MM.1S (cell line): ENCODE measurements at regions not wholly inside any gene's neighbourhood (a gene's known extent, or its start where the extent isn't known, plus 50 kb on each side); places are given as distances from the start of the nearest gene placed in this dataset.

ENCODE experiments used
- CTCF ChIP-seq: fragments of 300-600 bp; sonication (generic); IDR thresholded peaks from 2 replicates; pipeline ENCODE4 v1.5.1; 2016; ENCODE audit warnings: antibody characterized with exemption, low read length, mixed read lengths
- EZH2 ChIP-seq: fragments of 300-600 bp; sonication (generic); optimal IDR thresholded peaks from 2 replicates; pipeline ENCODE3; 2017; ENCODE audit warnings: low read depth, mild to moderate bottlenecking, antibody characterized with exemption, low read length, mixed read lengths

DNA sequence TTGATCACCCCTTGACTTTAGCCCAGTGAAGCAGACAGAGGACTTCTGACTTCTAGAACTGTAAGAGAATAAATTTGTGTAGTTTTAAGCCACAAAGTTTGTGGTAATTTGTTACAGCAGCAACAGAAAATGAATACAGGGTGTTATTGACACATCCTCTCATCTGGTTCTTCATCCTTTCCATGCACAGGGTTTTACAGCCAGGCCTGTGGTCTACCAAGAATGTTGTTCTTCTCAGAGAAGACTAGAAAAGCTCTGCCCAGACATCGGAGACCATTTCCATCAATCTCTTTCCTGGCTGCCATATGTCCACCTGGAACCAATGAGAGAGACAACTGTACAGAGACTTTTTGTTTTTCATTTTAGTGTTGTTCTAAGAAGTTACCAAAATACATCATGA lies 308.2 kb upstream of the AMIGO2 start:
- no peak for TF ChIP-seq EZH2
- no peak for TF ChIP-seq CTCF
